HCEC 1CT (cell line): ENCODE measurements at regions not wholly inside any gene's neighbourhood (a gene's known extent, or its start where the extent isn't known, plus 50 kb on each side); places are given as distances from the start of the nearest gene placed in this dataset.

Experiments used
- DNase-seq: peaks from one replicate; pipeline ENCODE4 v3.0.0-alpha.2; 2017

GRCh38 chr7:46525876-46526275 is 604.8 kb upstream of the IGFBP3 start:
- DNase-seq = no peak

- no peak for DNase-seq
Observed at GRCh38 chr7:46524350-46524749, 603.3 kb upstream of the IGFBP3 start.

DNA sequence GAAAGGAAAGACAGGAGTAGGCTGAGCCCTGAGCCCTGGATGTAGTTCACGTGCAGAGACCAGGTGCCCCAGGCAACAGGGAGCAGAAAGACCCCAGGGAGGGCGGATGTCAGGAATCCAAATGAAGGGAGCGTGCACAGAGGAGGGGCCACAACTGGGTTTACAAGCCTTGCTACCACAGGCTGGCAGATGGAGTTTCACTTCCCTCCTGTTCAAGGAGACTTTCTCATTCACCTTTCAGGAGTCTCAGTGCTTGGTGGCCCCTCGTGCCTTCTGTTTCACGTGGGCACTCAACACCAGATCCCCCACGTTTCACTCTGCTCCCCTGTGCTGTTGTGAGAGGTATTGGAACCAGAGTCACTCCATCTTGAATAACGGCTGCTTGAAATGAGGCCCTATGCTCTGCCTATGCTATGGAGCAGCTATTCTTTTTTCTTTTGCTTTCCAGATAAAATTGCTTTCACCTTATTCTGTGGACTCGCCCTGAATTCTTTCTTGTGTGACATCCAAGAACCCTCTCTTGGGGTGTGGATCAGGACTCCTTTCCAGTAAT is 601.4 kb upstream of the IGFBP3 start:
- no peak for DNase-seq

DNA sequence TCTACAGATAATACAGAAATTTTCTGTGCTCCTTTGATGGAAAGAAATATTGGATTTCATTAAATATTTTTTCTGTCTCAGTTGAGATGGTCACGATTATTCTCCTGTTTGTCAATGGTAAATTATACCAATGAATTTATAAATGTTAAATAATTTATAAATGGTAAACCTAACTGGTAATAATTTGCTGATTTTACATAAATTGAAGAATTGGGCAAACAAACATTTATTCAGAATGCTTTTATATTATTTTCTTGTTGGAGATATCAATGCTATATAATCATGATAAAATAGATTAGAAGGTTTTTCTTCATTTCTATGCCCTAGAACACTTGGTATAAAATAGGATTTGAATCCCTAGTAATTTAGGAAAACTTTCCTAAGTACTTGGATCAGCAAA is 597.6 kb upstream of the IGFBP3 start:
- no peak for DNase-seq

DNA sequence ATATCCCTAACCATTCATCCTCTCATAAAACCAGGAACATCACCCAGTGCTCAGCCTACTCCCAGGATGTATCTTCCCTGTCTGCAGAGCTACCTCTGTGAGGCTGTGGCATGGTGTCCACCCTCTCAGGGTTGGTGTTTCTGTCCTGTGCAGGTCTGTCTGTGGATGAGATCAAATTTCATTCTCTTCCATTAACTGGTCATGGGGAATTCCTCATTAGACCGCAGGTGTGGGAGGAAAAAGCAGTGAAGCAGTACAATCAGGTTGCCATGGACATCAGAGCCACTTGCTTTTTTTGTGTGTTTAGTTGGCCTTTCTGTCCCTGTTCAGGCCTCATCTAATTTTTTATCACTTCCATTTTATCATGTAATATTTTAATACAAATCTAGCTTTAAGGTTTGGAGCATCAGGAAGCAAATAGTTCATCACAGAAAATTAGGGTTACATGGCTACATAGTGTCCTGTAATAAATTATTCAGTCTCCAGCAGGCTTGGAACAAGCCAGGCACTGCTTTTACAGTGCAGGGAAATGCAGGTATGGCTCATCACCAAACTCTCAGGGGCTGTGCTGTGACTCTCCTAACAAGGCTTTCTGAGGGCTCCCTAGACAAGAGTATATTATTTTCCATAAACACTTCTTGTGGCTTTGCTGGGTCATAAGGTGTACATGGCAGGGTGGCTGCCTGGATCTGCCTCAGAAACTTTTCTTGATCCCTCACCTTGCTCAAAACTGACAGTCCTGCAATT is 594.9 kb upstream of the IGFBP3 start:
- no peak for DNase-seq

DNA sequence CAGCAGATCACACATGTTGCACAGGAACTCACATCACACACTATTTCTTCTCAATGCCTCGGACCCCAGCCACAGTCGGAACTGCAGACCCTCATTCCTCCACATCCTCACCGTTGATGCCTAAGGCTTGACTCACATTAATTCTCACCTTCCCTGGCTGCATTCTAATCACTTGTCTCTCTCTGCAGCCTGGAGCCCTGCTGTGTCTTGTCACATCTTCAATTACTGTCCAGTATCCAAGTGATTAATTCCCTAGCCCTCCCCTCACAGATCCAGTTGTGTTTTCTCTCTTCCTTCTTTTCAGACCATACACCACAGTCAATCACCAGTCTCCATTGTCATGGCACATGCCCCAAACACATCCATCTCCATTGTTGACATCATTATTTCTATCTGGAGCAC is 592.4 kb upstream of the IGFBP3 start:
- DNase-seq = no peak

- DNase-seq = peak; percentile 53
Observed at GRCh38 chr7:46512891-46513413, 591.9 kb upstream of the IGFBP3 start.

DNA sequence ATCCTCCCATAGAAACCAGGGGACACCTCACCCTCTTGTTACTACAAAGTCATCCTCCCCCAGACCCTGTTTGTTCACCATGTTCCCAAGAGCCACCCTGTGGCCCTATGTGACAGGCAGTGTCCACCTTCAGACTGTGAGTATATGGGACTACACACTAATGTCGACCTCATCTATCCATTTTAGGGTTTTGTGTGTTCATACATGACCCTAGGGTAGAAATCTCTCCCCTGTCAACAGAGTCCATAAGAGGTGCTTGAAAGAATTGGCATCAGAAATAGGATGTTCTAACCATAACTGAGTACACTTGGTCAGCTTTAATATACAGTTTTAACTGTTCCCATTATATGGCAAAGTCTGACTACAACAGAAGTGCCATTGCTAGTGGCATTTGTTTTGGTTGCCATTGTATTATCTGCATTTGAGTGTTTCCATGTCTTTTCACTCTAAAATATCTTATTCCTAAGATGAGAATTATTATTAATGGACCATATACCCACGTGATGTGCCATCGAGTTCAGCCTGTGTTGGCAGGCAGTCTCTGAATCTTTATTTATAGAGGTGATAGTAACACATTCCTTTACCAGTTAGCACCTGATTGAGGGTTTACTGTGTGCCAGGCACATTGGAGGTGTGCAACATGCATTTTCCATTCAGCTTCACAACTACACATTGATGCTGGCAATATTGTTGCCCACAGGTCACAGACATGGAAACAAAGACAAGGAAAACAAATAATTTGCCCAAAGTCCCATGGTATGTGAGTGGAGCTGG is 590.6 kb upstream of the IGFBP3 start:
- no peak for DNase-seq

GRCh38 chr7:46508583-46508982 is 587.5 kb upstream of the IGFBP3 start:
- no peak for DNase-seq

GRCh38 chr7:46507560-46507959 is 586.5 kb upstream of the IGFBP3 start:
- no peak for DNase-seq

DNA sequence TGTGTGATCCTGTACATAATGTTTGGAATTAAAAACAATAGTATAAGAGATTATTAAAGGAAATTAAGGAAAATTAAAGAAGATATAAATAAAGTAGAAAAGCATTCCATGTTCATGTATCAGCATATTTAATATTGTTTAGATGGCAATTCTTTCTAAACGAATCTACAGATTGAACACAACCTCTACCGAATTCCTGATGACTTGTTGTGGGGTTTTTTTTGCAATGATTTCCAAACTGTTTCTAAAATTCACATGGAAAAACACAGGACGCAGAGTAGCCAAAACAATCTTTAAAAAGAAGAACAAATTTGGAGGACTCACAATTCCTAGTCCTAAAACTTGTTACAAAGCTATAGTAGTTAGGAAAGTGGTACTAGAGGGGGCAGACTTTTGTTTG is 573.4 kb upstream of the IGFBP3 start:
- no peak for DNase-seq

DNA sequence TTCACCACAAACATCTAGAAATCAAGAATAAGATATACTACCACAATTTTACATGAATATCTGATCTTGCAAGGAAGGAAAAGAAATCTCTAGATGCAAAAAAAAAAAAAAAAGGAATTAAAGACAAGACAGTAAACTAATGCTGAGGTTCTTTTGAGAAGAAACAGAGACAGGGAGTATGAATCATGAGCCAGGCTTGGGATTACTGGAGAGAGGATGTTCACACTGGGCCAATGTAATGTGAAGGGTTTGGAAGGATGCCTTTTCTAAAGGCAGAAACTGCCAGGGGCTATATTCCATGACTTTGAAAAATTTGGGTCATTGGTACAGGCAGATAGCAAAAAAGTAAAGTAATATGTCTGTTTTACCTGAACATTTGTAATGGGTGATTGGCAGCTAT is 573.0 kb upstream of the IGFBP3 start:
- peak; percentile 17 for DNase-seq

- peak; percentile 16 for DNase-seq
Observed at GRCh38 chr7:46493196-46493595, 572.1 kb upstream of the IGFBP3 start.

DNA sequence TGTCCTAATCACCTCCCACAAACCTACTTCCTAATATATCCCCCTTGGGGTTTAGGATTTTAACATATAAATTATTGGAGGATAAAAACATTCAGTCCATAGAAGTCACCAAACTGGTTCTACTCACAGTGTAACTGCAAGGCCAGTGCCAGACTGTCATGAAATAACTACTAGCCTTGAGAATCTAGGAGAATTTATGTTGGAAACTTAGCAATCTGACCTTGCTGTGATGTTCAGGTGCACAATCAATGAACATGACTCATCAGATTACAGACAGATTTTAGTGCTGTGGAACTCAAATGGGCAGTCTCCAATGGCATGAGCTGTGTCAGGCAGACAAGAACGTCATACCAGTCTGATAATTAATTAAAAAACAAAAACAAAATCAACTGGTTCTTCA is 571.4 kb upstream of the IGFBP3 start:
- no peak for DNase-seq

DNA sequence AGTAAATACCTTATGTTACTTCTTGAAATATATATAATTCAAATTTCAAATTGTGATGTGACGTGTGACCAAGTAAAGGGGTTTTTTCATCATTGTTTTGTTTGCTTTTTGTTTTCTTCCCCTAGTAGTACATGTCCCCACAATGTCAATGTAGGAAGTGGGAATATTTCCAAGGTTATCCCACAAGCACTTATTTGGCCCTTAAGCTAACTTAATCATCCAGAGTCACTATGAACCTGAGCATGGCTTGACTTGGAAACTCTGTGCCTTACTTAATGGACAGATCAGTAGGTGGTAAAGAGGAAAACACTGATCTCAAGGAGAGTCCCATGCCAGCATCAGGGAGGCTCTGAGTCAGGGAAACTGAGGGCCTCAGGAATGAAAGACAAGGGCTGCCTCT is 569.3 kb upstream of the IGFBP3 start:
- DNase-seq = no peak

- DNase-seq = no peak
Observed at GRCh38 chr7:46489106-46489505, 568.0 kb upstream of the IGFBP3 start.

- DNase-seq = no peak
Observed at GRCh38 chr7:46488607-46489006, 567.5 kb upstream of the IGFBP3 start.

DNA sequence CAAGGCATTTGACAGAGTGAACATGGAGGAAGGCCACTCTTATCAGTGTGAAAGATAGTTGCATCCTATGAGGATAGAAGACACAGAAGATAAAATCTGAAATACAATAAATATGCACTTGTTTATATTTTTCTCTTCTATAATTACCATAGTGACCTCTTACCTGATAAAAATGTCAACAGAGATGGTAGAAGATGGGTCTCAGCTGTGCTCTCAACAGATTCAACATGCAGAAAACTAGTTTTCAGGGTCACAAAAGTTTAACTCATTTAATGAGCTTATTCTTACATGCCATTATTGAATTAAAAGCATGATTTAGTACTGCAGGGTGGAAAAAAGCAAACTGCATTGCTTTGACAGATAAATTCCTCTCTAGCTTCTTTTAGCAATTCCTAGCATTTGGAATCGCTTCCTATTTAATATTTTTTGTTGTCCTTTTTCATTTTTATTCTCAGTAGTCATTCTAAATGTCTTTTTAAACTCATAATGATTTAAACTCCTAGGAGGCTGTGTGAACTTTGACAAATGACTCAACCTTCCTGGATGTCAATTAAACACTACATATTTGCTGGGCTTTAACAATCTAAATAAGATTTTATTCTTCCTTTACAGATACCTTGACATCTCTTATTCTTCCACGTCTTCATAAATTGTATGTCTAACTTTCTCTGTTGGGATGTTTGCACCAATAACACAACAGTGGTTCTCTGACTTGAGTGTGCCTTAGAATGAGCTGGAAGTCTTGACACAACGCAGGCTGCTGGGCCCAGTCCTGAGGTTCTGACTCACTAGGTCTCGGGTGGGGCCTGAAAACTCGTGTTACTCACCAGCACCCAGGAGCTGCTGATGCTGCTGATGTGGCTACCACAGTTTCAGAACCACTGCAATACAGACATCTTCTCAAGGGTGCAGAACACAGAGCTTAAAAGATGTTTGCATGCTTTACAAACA is 565.5 kb upstream of the IGFBP3 start:
- DNase-seq = peak; percentile 93

DNA sequence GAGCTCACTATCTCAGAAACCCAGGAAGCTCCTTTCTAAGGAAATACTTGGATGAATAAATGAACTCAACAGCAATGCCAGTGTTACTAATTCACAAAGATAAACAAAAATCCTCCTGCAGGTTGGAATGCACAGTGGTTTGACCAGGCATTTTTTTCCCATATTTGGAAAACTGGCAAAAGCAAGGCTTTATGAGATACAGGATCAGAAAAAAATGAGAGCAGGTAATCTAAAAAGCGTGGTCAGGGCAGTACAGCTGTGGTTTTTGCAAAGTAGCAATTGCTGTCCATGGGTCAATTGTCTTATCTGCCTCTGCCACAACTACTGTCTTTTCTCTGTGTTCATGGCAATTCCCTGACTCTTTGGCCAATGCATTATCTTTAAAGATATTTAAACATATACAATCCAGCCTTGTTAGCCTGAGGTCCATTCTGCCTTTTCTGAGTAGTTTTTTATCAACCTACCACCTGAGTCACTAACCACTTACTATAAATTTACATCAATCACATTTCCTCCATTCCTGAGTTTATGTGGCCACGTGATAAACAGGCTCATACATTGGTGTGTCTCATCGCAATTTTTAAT is 564.5 kb upstream of the IGFBP3 start:
- DNase-seq = peak; percentile 78

DNA sequence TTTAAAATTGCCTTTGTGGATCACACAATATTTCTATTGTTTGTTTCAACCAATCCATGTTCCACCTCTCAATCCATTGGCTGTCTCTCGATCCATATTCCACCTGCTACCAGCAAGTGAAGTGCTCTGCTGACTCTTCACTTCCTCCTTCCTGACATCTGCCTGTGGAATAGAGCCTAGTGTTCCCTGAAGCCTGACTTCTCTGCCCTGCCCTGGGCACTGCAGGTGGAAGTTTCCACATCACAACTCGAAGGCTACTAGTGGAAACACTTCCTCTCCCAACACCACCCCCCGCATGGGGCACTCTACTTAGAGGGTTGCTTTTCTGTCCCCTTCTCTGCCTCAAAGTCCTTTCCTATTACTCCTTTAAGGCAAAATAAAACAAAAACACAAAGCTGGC is 563.8 kb upstream of the IGFBP3 start:
- DNase-seq = no peak

DNA sequence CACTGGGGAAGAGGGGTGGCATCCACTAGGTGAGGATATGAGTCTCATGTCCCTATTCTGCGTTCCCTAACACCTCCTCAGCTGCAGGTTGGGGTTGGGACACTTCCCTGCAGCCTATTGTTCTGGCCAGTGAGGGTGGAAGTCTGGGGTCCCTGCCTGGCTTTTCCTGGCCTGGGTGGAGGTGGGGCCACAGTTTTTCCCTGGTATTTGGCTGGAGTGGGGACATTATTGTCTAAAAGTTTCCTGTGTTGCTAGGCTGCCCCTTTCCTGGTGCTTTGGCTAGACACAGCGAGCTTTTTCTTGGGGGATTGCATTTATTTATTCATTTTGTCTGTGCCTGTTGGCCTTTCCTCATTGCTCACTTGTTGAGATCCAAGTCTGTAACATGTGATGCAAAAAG is 559.5 kb upstream of the IGFBP3 start:
- no peak for DNase-seq

- no peak for DNase-seq
Observed at GRCh38 chr7:46479680-46480079, 558.6 kb upstream of the IGFBP3 start.
